Activated naive CD8-positive, alpha-beta T cell treated with anti-CD3 and anti-CD28 coated beads, Interleukin-2, amount 10 ng/mL, durations not matched to agents 7 days and 5 days (primary cell): ENCODE measurements at regions not wholly inside any gene's neighbourhood (a gene's known extent, or its start where the extent isn't known, plus 50 kb on each side); places are given as distances from the start of the nearest gene placed in this dataset.
"Not testable (repeated sequence)": the region's sequence is repeated elsewhere in the genome, so short reads cannot be mapped to it uniquely, and the experiment has no call there.

Experiments
- ATAC-seq: fragments of 150-1000 bp; cut with Tn5 transposase; one replicate; pipeline ENCODE4 v1.10.0; 2021; ENCODE audit warnings: low read depth, moderate library complexity
- POLR2A ChIA-PET: fragments of 350-600 bp; sonication (Branson Sonifier 250); formaldehyde crosslinking; loops from one replicate; lab custom pipeline; 2021; ENCODE audit warnings: antibody characterized with exemption; lab: Charles Lee
- DNase-seq: peaks from one replicate; pipeline ENCODE4 v3.0.0; 2021
- H3K27ac Mint-ChIP-seq: one replicate; pipeline ENCODE4 v1.8.0; 2022; ENCODE audit warnings: mild to moderate bottlenecking, mixed read lengths
- H3K27me3 Mint-ChIP-seq: one replicate; pipeline ENCODE4 v1.8.0; 2022; ENCODE audit warnings: mild to moderate bottlenecking, moderate library complexity, mixed read lengths
- H3K36me3 Mint-ChIP-seq: one replicate; pipeline ENCODE4 v1.8.0; 2021; ENCODE audit warnings: mild to moderate bottlenecking, mixed read lengths
- H3K4me1 Mint-ChIP-seq: one replicate; pipeline ENCODE4 v1.8.0; 2021; ENCODE audit warnings: mixed read lengths
- H3K4me3 Mint-ChIP-seq: one replicate; pipeline ENCODE4 v1.8.0; 2022; ENCODE audit warnings: mild to moderate bottlenecking, moderate library complexity, mixed read lengths
- H3K9me3 Mint-ChIP-seq: one replicate; pipeline ENCODE4 v1.8.0; 2021; ENCODE audit warnings: mixed read lengths

- Mint-ChIP-seq H3K27me3 (no peaks in the 10 kb centered on the region), H3K4me1 (no peaks in the 10 kb centered on the region), H3K4me3 (no peak overlapping the region), H3K36me3 (no peaks in the 10 kb centered on the region), H3K27ac (no peak overlapping the region), H3K9me3 (peaks cover 7% of the 10 kb centered on the region)
- POLR2A ChIA-PET = no interaction called here
- DNase-seq (no peak), ATAC-seq (no peak)
These were observed 1970.8 kb downstream of the OLFM4 start for GRCh38 chr13:54999399-54999907.

GRCh38 chr13:55000043-55000442 lies 1971.4 kb downstream of the OLFM4 start:
- H3K4me3 Mint-ChIP-seq = no peak overlapping the region
- peaks cover 7% of the 10 kb centered on the region for H3K9me3 Mint-ChIP-seq
- no peak for ATAC-seq
- no peak overlapping the region for H3K27ac Mint-ChIP-seq
- no peaks in the 10 kb centered on the region for H3K27me3 Mint-ChIP-seq
- POLR2A ChIA-PET = no interaction called here
- no peaks in the 10 kb centered on the region for H3K4me1 Mint-ChIP-seq
- no peak for DNase-seq
- no peaks in the 10 kb centered on the region for H3K36me3 Mint-ChIP-seq

GRCh38 chr13:55000844-55001243 lies 1972.2 kb downstream of the OLFM4 start:
- DNase-seq (no peak), ATAC-seq (no peak)
- Mint-ChIP-seq H3K27me3 (no peaks in the 10 kb centered on the region), H3K36me3 (no peaks in the 10 kb centered on the region), H3K27ac (no peak overlapping the region), H3K4me1 (no peaks in the 10 kb centered on the region), H3K4me3 (no peak overlapping the region), H3K9me3 (peaks cover 7% of the 10 kb centered on the region)
- POLR2A ChIA-PET = no interaction called here

- Mint-ChIP-seq H3K36me3 (no peaks in the 10 kb centered on the region), H3K4me1 (no peaks in the 10 kb centered on the region), H3K27ac (no peak overlapping the region), H3K27me3 (no peaks in the 10 kb centered on the region), H3K4me3 (no peak overlapping the region), H3K9me3 (peaks cover 5% of the 10 kb centered on the region)
- no peak for DNase-seq
- POLR2A ChIA-PET = no interaction called here
- no peak for ATAC-seq
These were observed 1973.3 kb downstream of the OLFM4 start for GRCh38 chr13:55001881-55002280.

GRCh38 chr13:55007681-55008080 lies 1979.1 kb downstream of the OLFM4 start:
- Mint-ChIP-seq H3K4me1 (no peaks in the 10 kb centered on the region), H3K9me3 (peaks cover 3% of the 10 kb centered on the region), H3K27ac (no peak overlapping the region), H3K27me3 (no peaks in the 10 kb centered on the region), H3K36me3 (no peaks in the 10 kb centered on the region), H3K4me3 (no peak overlapping the region)
- DNase-seq = no peak
- POLR2A ChIA-PET = no interaction called here
- ATAC-seq = no peak

GRCh38 chr13:55013051-55013450 lies 1984.4 kb downstream of the OLFM4 start:
- Mint-ChIP-seq H3K27ac (no peak overlapping the region), H3K36me3 (no peaks in the 10 kb centered on the region), H3K27me3 (no peaks in the 10 kb centered on the region), H3K4me3 (no peak overlapping the region), H3K4me1 (no peaks in the 10 kb centered on the region), H3K9me3 (peaks cover 3% of the 10 kb centered on the region)
- ATAC-seq (no peak), DNase-seq (no peak)
- POLR2A ChIA-PET = no interaction called here

- Mint-ChIP-seq H3K27ac (no peak overlapping the region), H3K4me3 (no peak overlapping the region), H3K27me3 (no peaks in the 10 kb centered on the region), H3K9me3 (peaks cover 12% of the 10 kb centered on the region), H3K36me3 (no peaks in the 10 kb centered on the region), H3K4me1 (no peaks in the 10 kb centered on the region)
- POLR2A ChIA-PET = no interaction called here
- DNase-seq (no peak), ATAC-seq (no peak)
These were observed 2000.7 kb downstream of the OLFM4 start for GRCh38 chr13:55029280-55029679.

- H3K4me3 Mint-ChIP-seq = no peak overlapping the region
- H3K27ac Mint-ChIP-seq = no peak overlapping the region
- H3K27me3 Mint-ChIP-seq = no peaks in the 10 kb centered on the region
- DNase-seq (no peak), ATAC-seq (no peak)
- H3K9me3 Mint-ChIP-seq = no peaks in the 10 kb centered on the region
- H3K4me1 Mint-ChIP-seq = no peaks in the 10 kb centered on the region
- H3K36me3 Mint-ChIP-seq = no peaks in the 10 kb centered on the region
- POLR2A ChIA-PET = no interaction called here
These were observed 2009.6 kb downstream of the OLFM4 start for GRCh38 chr13:55038230-55038629.

- peaks cover 12% of the 10 kb centered on the region for H3K9me3 Mint-ChIP-seq
- H3K27ac Mint-ChIP-seq, H3K4me1 Mint-ChIP-seq, H3K36me3 Mint-ChIP-seq, H3K27me3 Mint-ChIP-seq, DNase-seq, ATAC-seq, H3K4me3 Mint-ChIP-seq, POLR2A ChIA-PET: not testable (repeated sequence)
These were observed 2025.4 kb downstream of the OLFM4 start for GRCh38 chr13:55053891-55054550.

- ATAC-seq, POLR2A ChIA-PET: not testable (repeated sequence)
These were observed 2027.1 kb downstream of the OLFM4 start for GRCh38 chr13:55055666-55056065.

GRCh38 chr13:55062662-55063061 lies 2034.0 kb downstream of the OLFM4 start:
- no peak for DNase-seq
- Mint-ChIP-seq H3K27me3 (no peaks in the 10 kb centered on the region), H3K27ac (no peak overlapping the region), H3K36me3 (no peaks in the 10 kb centered on the region), H3K4me1 (no peaks in the 10 kb centered on the region), H3K9me3 (peaks cover 6% of the 10 kb centered on the region), H3K4me3 (no peak overlapping the region)
- ATAC-seq = no peak
- POLR2A ChIA-PET = no interaction called here

More at GRCh38 chr13:55055666-55056065, 2027.1 kb downstream of the OLFM4 start:
- not testable (repeated sequence) for H3K4me3 Mint-ChIP-seq, H3K27ac Mint-ChIP-seq, DNase-seq, H3K9me3 Mint-ChIP-seq, H3K4me1 Mint-ChIP-seq, H3K27me3 Mint-ChIP-seq, H3K36me3 Mint-ChIP-seq

GRCh38 chr13:55067946-55068345 lies 2039.3 kb downstream of the OLFM4 start:
- Mint-ChIP-seq H3K27me3 (no peaks in the 10 kb centered on the region), H3K9me3 (peaks cover 4% of the 10 kb centered on the region), H3K4me3 (no peak overlapping the region), H3K27ac (no peak overlapping the region), H3K4me1 (no peaks in the 10 kb centered on the region), H3K36me3 (no peaks in the 10 kb centered on the region)
- ATAC-seq = no peak
- no peak for DNase-seq
- POLR2A ChIA-PET = no interaction called here

- peaks cover 8% of the 10 kb centered on the region for H3K9me3 Mint-ChIP-seq
- H3K27me3 Mint-ChIP-seq = no peaks in the 10 kb centered on the region
- POLR2A ChIA-PET = no interaction called here
- no peak for DNase-seq
- no peak for ATAC-seq
- no peaks in the 10 kb centered on the region for H3K4me1 Mint-ChIP-seq
- H3K4me3 Mint-ChIP-seq = no peak overlapping the region
- no peak overlapping the region for H3K27ac Mint-ChIP-seq
- H3K36me3 Mint-ChIP-seq = no peaks in the 10 kb centered on the region
These were observed 2041.1 kb downstream of the OLFM4 start for GRCh38 chr13:55069746-55070145.

GRCh38 chr13:55073000-55073399 lies 2044.4 kb downstream of the OLFM4 start:
- Mint-ChIP-seq H3K4me3 (no peak overlapping the region), H3K27ac (no peak overlapping the region), H3K9me3 (peaks cover 4% of the 10 kb centered on the region), H3K36me3 (no peaks in the 10 kb centered on the region), H3K27me3 (no peaks in the 10 kb centered on the region), H3K4me1 (no peaks in the 10 kb centered on the region)
- DNase-seq (no peak), ATAC-seq (no peak)
- POLR2A ChIA-PET = no interaction called here
